GM19099 (cell line): ENCODE measurements at regions not wholly inside any gene's neighbourhood (a gene's known extent, or its start where the extent isn't known, plus 50 kb on each side); places are given as distances from the start of the nearest gene placed in this dataset.

Experiments
- POLR2A ChIP-seq: IDR thresholded peaks from 3 replicates; pipeline ENCODE4 v1.6.1; 2011; ENCODE audit warnings: low read depth; ENCODE audit not compliant: insufficient read length; ENCODE audit errors: extremely low read depth

GRCh38 chr20:50242548-50242862 lies 51.9 kb downstream of the CEBPB start:
- no peak for TF ChIP-seq POLR2A

GRCh38 chr20:50242863-50243609 lies 52.4 kb downstream of the CEBPB start:
- no peak for TF ChIP-seq POLR2A

- no peak for TF ChIP-seq POLR2A
Observed at GRCh38 chr20:50243610-50244351, 53.2 kb downstream of the CEBPB start.

GRCh38 chr20:50244352-50245149 lies 53.9 kb downstream of the CEBPB start:
- no peak for TF ChIP-seq POLR2A

GRCh38 chr20:50245498-50246366 lies 55.1 kb downstream of the CEBPB start:
- TF ChIP-seq POLR2A: no peak

- no peak for TF ChIP-seq POLR2A
Observed at GRCh38 chr20:50246367-50247195, 56.0 kb downstream of the CEBPB start.

- TF ChIP-seq POLR2A: no peak
Observed at GRCh38 chr20:50247196-50248094, 56.8 kb downstream of the CEBPB start.

GRCh38 chr20:50248104-50248641 lies 57.5 kb downstream of the CEBPB start:
- TF ChIP-seq POLR2A: no peak

GRCh38 chr20:50249447-50250388 lies 59.1 kb downstream of the CEBPB start:
- TF ChIP-seq POLR2A: no peak

- no peak for TF ChIP-seq POLR2A
Observed at GRCh38 chr20:50250679-50251382, 60.2 kb downstream of the CEBPB start.

GRCh38 chr20:50251383-50251748 lies 60.7 kb downstream of the CEBPB start:
- TF ChIP-seq POLR2A: no peak
